ENCODE measurements at regions not wholly inside any gene's neighbourhood (a gene's known extent, or its start where the extent isn't known, plus 50 kb on each side); places are given as distances from the start of the nearest gene placed in this dataset.
A peak's percentile ranks its signal among the peaks of the same experiment; 100 is the strongest.

DNA sequence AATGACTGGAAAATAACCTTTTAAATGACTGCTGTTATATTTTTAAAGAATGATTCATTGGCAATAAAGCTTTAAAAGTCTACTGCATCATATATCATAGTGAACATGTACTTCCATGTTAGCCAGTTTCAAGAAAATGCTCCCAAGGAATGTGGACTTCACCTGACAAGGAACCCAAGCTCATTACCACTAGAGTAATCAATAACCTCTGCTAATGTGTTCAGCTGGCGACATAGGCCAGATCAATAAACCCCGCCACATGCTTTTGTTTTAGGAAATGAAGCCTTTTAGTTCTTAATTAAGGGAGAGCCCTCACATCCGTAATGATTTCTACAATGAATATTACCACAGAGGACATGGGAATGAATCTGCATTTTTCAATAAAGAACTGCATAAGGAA, 1219.9 kb upstream of the CNTN5 start:
- peak; percentile 4 for DNase-seq

DNA sequence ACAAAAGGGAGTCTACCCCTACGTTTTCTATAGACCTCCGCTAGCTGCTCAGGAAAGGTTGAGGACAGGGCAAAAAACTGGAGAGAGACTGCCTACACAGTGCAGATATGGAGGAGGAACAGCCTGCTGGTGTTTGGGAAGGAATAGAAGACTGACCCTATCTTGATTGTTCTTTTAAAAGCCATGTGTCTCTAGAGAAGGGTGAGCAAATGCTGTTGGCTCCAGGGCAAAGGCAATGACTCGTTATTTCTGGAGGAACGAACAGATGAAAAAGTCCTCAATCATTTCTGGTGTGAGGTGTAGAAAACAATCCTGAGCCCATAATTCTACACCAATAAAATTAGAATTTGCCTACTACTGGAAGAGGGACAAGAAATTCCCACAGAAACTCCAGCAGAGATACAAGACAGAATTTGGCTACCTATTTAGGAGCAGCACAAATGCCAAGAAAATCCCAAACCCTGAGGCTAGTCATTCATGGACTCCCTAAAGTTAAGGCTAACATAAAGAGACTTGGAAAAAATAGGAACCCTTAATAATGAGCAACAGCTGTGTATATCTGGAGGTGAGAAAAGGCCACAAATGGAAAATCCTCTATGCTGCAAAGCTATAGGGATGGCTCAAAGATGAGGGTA, 1206.3 kb upstream of the CNTN5 start:
- DNase-seq, result no peak

DNA sequence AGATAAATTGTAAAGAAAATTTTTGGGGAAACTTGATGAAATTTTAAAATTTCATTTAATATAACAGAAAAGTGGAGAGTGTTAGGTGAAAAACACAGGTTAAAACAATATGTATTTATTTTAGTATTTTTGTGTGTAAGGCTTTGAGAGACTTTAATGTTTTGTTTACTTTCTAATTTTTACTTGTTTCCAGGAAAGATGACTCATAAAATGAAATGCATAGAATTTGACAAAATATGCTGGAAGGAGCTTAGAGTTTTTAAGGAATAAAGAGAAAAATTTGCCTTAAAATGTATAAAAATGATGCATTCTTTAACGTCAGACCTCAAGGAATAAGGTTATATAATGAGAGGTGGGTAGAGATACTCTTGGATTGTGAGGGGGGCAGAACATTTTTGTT, 1205.1 kb upstream of the CNTN5 start:
- no peak for DNase-seq

DNA sequence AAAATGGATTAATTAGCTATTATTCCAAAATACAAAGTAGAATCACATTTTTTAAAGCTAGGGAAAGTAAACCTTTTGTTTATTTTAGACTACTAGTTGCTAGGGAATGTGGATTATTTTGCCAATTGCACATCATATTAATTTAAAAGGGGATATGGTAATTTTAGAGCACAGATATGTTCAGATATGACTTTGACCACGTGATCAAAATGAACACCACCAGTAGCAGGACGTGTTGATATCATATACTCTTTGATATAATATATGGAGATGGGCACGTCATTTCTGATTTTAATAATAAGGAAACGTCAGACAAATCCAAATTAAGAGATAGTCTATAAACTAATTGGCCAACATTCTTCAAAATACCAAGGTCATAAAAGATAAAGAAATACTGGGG, 1188.3 kb upstream of the CNTN5 start:
- no peak for DNase-seq

DNA sequence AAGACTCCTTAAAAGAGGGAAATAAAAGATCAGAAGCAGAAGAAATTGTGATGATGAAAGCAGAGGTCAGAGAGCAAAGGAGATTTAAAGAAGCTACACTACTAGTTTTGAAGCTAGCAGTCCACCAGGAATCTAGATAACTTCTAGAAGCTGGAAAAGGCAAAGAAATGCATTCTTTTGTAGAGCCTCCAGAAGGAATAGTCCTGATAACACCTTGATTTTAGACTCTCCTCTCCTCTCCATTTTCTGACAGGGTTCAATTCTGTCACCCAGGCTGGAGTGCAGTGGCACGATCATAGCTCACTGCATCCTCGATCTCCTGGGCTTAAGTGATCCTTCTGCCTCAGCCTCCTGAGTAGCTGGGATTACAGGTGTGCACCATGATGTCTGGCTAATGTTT, 1187.3 kb upstream of the CNTN5 start:
- no peak for DNase-seq

DNA sequence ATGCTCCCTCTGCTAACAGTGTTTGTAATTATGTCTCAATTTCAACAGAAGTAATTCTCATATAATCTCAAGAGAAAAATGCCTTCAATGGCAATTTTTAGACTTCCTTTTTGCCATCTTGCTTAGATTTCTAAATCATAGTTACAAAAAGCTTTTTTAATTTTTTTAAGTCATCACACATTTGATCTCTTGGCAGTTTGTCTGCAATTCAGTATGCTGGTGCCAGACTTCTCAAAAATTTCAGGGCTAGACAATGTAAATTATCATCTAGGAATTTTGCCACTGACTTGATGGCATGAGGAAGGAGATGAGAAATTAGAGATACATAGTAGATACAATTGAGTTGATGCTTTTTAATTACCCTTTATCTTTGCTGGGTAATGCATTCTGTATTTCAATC, 1176.7 kb upstream of the CNTN5 start:
- DNase-seq, result no peak

DNA sequence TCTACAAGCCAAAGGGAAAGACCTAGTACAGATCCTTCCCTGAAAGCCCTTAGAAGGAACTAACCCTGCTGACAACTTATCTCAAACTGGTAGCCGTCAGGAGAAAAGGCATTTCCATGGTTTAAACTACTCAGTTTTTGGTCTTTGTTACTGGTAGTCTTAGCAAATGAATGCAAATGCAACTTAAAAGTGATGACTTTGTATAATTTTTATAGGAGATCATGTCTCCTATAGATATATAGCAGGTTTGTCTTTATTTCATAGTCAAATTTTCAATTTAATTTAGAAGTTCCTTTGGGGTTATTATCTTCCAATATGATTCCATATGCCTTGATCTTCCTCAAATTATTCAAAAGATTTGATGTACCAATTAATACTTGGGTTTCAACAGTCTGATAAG, 1173.0 kb upstream of the CNTN5 start:
- DNase-seq, result no peak

DNA sequence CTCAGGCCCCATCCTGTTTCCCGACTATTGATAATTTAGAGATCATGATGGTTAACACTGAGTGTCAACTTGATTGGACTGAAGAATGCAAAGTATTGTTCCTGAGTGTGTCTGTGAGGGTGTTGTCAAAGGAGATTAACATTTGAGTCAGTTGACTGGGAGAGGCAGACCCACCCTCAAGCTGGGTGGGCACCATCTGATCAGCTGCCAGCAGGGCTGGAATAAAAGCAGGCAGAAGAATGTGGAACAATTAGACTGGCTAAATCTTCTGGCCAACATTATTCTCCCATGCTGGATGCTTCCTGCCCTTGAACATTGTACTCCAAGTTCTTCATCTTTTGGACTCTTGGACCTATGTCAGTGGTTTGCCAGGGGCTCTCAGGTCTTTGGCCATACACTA, 1170.0 kb upstream of the CNTN5 start:
- DNase-seq, result peak; percentile 56

DNA sequence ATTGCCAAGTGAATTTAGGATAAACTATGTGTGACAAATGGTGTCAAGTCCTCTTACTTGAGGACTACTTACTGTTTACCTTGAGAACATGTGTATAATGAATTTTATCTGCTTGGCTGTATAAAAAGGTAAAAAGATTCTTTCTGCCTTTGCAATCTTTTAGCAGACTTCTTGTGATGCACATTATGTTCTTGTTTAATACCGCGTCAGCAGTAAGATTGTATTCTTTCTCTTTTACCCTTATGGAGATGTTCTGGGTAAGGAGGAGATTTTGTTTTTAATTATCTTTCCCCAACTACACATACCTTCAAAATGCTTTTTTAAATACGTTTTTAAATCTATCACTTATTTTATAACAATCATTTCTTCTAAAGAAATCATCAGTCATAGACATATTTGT, 1166.4 kb upstream of the CNTN5 start:
- DNase-seq, result no peak

DNA sequence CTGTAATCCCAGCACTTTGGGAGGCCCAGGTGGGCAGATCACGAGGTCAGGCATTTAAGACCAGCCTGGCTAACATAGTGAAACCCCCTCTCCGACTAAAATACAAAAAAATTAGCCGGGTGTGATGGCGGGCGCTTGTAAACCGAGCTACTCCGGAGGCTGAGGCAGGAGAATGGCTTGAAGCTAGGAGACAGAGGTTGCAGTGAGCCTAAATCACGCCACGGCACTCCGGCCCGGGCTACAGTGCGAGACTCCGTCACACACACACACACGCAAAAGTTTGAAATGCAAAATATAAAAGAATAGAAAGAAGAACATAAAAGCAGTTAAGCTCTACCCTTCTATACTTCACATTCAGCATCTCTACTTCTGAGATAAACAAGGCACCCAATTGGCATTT, 1165.9 kb upstream of the CNTN5 start:
- no peak for DNase-seq

DNA sequence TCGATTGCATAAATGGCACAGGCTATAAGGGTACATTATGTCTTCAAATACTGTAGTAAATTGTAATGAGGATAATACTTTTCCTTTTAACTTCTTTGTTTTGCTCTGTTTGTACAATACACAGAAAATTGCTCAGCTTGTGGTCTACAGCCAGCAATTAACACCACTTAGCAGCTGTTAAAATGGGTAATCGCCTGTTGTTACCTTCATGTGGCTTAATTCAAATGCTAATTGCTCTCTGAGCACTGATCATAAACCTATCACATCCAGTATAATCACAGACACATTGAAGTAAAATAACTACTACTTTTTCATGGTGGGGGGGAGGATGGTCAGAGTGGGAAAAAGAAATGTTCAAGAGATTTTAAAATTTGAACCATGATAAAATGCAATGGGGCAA, 1164.1 kb upstream of the CNTN5 start:
- no peak for DNase-seq

DNA sequence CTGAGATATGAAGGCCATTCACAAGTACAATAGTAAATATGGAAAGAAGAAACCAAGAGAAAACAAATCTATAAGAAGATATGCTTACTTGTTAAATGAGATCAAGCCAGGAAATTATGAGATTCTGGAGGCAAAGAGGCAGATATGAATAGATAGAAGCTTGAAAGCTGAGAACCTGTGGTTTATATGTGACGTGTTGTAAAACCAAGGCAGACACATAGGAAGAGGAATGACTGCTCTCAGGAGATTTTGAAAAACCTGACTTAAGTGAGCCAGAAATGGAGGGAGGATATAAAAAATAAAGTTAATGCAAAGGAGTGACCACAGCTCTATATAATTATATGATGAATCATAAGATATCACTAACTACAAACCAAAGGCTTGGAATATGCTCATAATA, 1160.5 kb upstream of the CNTN5 start:
- peak; percentile 4 for DNase-seq

DNA sequence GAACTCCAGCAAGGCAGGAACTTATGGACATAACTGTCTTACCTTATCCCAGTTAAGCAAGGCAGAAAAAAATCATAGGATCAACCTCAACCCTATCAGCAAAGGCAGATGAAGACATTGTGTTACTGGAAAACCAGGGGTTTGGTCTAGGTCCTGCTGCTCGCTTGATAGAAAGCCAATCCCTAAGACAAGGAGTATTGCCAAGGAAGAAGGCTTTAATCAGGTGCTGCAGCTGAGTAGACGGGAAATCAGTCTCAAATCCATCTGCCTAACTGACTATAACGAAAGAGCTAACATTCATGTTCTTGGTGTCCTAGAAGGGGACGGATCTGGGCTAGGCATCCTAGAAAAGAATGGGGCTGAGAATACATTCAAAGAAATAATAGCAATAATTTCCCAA, 1158.7 kb upstream of the CNTN5 start:
- DNase-seq, result no peak

DNA sequence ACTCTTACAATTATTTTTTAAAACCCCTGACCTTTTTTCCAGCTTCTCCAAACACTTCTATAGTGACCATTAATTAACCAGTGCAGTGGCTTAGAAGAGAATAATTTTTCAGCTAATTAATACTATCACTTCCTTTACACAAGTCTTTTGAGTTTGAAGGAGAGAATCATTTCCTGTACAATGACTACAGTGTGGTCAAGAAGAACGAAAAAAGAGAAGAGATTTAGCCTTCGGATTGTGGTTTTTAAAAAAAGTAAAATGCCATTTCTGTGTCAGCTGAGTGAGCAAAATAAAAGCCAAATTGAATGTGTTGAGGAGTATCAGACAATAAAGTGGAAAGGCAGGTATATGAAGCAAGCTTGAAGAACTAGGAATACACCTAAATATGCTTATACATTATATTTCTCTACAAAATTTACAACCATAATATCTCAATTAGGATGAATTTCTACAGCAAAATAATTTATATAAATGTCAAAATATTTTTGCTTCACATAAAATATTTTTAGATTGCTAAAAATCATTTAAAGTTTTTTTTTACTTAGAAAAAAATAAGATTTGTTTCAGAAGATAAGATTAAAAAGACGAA, 1155.2 kb upstream of the CNTN5 start:
- DNase-seq, result no peak

DNA sequence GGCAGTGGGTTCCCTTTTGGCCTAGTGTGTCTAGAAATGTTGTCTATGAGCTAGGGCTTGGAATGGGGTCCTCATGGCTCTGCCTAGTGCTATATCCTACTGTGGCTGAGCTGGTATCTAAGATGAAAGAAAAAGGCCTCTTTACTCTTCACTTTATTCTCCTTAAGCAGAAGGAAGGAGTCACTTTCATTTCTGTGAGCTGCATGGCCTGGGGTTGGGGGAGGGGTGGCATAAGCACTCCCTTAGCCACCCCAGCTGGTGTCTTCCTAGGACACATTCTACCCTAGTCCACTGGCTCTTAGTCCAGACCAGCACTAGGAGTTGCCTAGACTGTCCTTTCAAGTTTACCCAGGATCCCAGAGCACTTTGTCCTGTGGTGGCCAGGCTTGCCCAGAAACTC, 1148.9 kb upstream of the CNTN5 start:
- no peak for DNase-seq

DNA sequence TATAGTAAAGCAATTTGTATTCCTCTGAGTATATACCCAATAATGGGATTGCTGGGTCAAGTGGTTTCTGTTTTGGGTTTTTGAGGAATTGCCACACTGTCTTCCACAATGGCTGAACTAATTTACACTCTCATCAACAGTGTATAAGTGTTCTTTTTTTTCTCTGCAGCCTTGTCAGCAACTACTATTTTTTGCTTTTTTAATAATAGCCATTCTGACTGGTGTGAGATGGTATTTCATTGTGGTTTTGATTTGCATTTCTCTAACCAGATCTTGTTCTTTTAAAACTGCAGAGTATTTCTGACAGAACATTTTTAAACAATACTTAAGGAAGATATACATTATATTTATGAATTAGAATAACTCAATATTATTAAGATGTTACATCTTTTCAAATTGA, 1140.5 kb upstream of the CNTN5 start:
- DNase-seq, result no peak

DNA sequence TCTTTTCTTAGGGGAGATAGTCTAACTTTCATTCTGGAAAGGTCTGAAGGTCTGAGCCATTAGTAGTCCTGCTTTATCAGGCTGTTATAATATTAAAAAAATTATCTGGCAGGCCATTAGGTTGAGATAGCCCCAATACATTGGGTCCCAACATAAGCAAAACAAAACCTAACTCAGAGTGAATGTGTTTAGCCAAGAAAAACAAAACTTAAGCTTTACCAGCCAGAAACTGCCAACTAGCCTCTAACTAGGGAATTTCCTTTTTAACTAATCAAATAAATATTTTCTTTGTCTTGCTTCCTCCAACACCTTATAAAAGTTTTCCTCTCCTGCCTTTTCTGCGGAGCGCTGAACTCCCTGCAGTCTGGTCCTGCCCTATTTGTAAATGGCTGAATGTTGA, 1137.7 kb upstream of the CNTN5 start:
- DNase-seq, result no peak

DNA sequence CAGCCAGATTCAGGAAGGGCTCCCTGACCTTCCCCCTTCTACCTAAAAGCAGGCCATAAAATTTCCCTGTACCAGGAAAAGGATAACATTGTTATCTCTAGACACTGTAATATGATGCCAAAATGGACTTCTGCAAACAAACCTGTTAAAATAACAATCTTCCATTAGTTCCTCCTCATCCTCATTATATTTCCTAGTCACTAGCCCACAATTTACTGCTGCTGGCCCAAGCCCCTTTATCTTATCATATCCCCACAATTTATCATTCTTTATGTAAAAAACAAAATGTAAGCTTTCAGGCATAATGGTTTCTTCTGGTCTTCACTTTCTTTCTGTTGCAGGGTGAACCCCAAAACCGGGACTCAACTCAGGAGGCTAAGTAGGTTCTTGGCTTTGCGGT, 1132.1 kb upstream of the CNTN5 start:
- no peak for DNase-seq

DNA sequence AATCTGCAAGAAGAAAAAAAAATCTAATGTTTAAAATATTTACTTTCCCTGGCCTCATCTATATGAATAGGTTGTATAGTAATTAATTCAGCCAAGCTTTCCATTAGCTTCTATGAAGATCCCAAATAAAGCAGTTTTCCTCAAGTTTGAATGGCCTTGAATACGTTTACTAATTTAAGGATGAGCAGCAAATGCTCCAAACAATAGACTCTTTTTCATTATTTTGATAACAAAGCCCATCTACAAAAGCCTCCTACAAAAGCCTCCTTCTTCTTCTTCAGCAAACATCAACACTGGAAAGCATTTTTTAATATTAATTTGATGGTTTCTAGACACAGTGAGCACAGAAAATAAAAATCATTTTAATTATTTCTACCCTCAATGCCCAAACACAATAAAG, 1130.3 kb upstream of the CNTN5 start:
- DNase-seq, result peak; percentile 8

DNA sequence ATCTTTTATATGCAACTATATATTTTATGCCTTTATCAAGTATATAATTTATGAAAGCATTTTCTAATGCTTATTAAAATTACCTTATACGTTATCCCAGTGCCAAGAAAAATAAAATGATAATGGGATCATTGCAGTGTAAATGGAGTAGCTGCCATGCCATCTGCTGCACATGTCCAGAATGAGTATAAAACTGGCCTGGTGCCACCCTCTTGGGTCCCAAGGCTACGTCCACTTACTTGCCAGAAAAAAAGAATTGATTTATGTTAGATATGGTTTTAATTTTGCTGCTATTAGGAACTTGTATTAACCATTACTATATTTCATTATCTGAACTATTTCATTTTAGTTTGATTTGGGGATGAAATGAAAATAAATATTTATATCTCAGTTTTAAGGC, 1127.1 kb upstream of the CNTN5 start:
- no peak for DNase-seq

DNA sequence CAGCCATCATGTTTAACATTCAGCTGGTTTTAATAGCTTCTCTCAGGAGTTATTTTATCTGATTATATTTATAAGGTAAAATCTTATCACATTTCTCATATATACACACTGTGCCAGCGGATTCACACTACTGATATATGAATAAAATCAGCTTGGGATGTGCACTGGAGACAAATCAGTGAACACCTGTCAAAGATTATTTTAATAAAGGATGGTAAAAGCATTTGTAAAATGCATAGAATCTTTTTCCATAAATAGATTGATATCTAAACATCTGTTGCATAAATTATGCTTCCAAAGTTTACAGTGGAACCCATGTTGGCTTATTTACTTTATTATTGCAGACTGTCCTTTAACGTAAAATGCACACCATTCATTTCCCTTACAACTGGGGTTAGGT, 1125.8 kb upstream of the CNTN5 start:
- DNase-seq, result no peak

DNA sequence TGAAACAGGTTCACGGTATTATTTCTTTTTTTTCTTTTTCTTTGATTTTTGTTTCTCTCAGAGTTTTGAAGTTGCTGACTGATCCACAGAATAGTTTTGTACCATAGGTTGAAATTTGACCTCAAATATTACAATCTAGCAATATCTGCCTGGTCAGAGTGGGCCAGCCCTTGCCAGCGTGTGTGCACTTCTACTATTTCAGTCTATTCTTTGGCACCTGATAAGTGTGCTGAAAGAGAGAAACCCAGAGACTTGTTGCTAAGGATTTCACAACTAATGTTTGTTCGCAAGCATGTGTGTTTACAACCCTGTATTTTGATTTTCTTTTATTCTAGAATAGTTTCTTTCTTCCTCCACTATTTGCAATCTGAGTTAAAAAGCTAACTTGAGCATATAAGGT, 1125.2 kb upstream of the CNTN5 start:
- no peak for DNase-seq

DNA sequence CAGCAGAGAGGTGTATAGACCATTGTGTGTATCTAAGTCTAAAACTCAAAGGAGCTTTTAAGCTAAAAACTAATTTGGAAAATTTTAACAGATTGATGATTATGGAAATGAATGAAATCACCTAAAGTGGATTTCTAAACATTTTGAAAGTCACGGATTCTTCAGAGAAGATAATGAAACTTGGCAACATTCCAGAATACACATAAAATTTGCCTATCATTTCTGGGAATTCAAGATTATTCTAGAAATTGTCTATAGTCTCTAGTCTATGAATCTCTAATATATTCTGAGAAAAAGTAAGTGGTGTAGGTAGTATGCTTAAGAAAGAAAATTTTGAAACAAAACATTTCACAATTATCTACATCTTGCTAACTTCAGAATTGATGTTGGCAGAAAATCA, 1117.9 kb upstream of the CNTN5 start:
- no peak for DNase-seq

DNA sequence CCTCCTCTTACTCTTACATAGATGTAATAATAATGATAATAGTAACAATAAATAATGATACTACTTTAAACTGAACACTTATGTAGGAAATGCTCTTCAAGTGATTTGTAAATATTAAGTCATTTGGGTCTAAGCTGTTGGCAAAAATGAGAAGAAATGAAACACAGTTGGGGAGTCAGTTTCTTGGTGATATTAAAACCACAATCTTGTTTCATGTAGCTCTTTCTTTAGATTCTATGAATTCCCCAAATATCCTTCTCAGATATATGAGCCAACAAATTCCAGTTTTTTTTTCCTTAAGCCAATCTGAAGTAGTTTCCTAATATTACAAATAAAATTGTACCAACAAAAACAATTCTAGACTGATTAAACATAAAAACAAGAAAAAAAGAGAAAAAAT, 1115.6 kb upstream of the CNTN5 start:
- no peak for DNase-seq

DNA sequence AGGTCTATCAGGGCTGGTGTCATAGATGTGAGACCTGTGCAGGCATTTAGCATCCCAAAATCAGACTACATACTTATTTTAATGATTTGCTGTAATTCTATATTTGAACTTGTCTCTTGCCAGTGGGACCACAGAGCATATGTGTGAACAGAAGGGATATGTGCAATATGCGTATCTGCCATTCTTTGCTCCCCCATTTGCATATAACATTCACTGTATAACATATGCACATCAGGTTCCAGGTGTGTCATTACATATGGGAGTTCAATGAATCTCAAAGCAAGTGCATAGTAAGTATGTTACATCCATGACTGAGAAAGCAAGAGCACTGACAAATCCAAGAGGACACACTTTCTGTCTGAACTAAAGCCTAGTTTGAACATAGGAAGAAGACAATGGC, 1115.1 kb upstream of the CNTN5 start:
- no peak for DNase-seq

DNA sequence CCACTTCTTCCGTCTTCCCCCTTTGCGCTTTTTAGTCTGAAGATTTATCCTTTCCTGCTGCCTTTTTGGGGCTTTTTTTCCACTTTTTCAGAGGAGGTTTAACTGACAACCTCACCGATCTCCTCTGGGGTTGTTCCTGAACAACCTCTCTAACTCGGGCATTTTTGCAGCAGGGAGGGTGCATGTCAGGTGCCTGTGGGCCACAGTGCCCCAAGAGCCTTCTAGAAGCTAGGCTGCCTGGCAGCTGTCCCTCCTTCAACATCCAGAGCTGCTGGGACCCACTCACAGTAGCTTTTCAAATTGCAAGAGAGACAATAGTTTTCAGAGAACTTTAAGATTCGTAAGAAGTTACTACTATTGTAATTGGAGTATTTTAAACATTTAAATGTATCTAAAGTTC, 1112.4 kb upstream of the CNTN5 start:
- no peak for DNase-seq
